ENCODE measurements at regions not wholly inside any gene's neighbourhood (a gene's known extent, or its start where the extent isn't known, plus 50 kb on each side); places are given as distances from the start of the nearest gene placed in this dataset.
A peak's percentile ranks its signal among the peaks of the same experiment; 100 is the strongest.

- no peak for TF ChIP-seq CTCF (conservative IDR thresholded peaks at IDR 0.05)
- DNase-seq, result peak; percentile 58
- Mint-ChIP-seq H3K36me3 (ENCODE audit: insufficient read depth in 1 of 3, low read depth in 3 of 3) (0 out of 7 replicates have a peak, but pooled peaks cover 0 to 1% (median 0%) of the 10 kb centered on the region in 3 experiments), H3K27ac (no peak overlapping the region), H3K4me3 (peak overlapping the region; percentile 61 to 80), H3K27me3 (ENCODE audit: low read depth) (peaks cover 73% of the 10 kb centered on the region), H3K9me3 (no peaks in the 10 kb centered on the region), H3K4me1 (peaks cover 10 to 13% of the 10 kb centered on the region in 2 experiments)
- Histone ChIP-seq H3K9me3 (ENCODE audit: control insufficient read depth, low read depth, low read length) (no peaks in the 10 kb centered on the region), H2BK20ac (ENCODE audit: low read depth, low read length, poor library complexity, severe bottlenecking) (no peak overlapping the region), H3K4me1 (ENCODE audit: insufficient read depth, low read length) (peaks cover 6% of the 10 kb centered on the region; the same call in 1 of the 2 replicates), H4K91ac (ENCODE audit: insufficient read length, low read depth, low read length) (no peak overlapping the region), H4K20me1 (ENCODE audit: control insufficient read depth, insufficient read depth, insufficient read length) (no peaks in the 10 kb centered on the region), H3K27me3 (ENCODE audit: insufficient read depth, low read length) (peaks cover 6% of the 10 kb centered on the region; the same call in 1 of the 2 replicates), H3T11ph (ENCODE audit: low read length) (no peak overlapping the region), H3K23me2 (ENCODE audit: insufficient read length, low read depth, low read length, poor library complexity, severe bottlenecking) (peaks cover 4% of the 10 kb centered on the region), H4K8ac (replicated peaks; ENCODE audit: insufficient read length, low read depth, low read length) (no peak overlapping the region), H3K27ac (ENCODE audit: insufficient read length, low read depth, low read length) (no peak overlapping the region), H3K23ac (ENCODE audit: insufficient read length, low read depth, low read length) (no peak overlapping the region), H3K79me1 (ENCODE audit: insufficient read depth, low read depth, low read length, poor library complexity, severe bottlenecking) (no peaks in the 10 kb centered on the region), H3K9ac (ENCODE audit: extremely low read depth, insufficient read length, low read length) (peak overlapping the region; percentile 10), H3K79me2 (ENCODE audit: insufficient read depth, low read length) (peaks cover 17% of the 10 kb centered on the region; the same call in 1 of the 2 replicates), H3K4me2 (ENCODE audit: insufficient read depth, insufficient read length, low read length) (peak overlapping the region; percentile 72), H2BK120ac (ENCODE audit: low read depth, low read length, poor library complexity, severe bottlenecking) (no peak overlapping the region), H3K14ac (ENCODE audit: insufficient read depth, low read length) (peak overlapping the region; percentile 23; the same call in 1 of the 2 replicates), H3K18ac (ENCODE audit: insufficient read length, low read depth, low read length) (no peak overlapping the region), H2BK12ac (ENCODE audit: insufficient read length, low read depth, low read length) (no peak overlapping the region), H3K56ac (ENCODE audit: insufficient read length, low read depth, low read length) (no peak overlapping the region), H2BK5ac (ENCODE audit: insufficient read length, low read length) (no peak overlapping the region), H3K4ac (ENCODE audit: low read depth, low read length) (no peak overlapping the region), H2AFZ (ENCODE audit: low read length) (no peak overlapping the region), H4K5ac (ENCODE audit: insufficient read length, low read depth, low read length) (no peak overlapping the region), H2BK15ac (ENCODE audit: low read depth, low read length) (no peak overlapping the region), H2AK5ac (ENCODE audit: insufficient read length, low read length) (no peak overlapping the region)
- WGBS (ENCODE audit: extremely low coverage, insufficient read length, low lambda C conversion rate), result no CpG with 5 or more reads among the region's 57 CpGs
Observed at GRCh38 chr22:46070215-46070802, 80.0 kb upstream of the PPARA start.
